Ishikawa (cell line): ENCODE measurements at regions not wholly inside any gene's neighbourhood (a gene's known extent, or its start where the extent isn't known, plus 50 kb on each side); places are given as distances from the start of the nearest gene placed in this dataset.

Experiments
- EP300 ChIP-seq: IDR thresholded peaks from 2 replicates; pipeline ENCODE4 v1.6.1; 2012; ENCODE audit warnings: borderline replicate concordance
- YY1 ChIP-seq: IDR thresholded peaks from 2 replicates; pipeline ENCODE4 v1.6.1; 2012; ENCODE audit warnings: low read depth
- TF ChIP-seq, protein P1 (sequence below): IDR thresholded peaks from 2 replicates; pipeline ENCODE4 v1.6.1; 2012; ENCODE audit warnings: low read depth, mild to moderate bottlenecking

- TF ChIP-seq EP300 (no peak), YY1 (no peak)
- TF ChIP-seq, protein P1, sequence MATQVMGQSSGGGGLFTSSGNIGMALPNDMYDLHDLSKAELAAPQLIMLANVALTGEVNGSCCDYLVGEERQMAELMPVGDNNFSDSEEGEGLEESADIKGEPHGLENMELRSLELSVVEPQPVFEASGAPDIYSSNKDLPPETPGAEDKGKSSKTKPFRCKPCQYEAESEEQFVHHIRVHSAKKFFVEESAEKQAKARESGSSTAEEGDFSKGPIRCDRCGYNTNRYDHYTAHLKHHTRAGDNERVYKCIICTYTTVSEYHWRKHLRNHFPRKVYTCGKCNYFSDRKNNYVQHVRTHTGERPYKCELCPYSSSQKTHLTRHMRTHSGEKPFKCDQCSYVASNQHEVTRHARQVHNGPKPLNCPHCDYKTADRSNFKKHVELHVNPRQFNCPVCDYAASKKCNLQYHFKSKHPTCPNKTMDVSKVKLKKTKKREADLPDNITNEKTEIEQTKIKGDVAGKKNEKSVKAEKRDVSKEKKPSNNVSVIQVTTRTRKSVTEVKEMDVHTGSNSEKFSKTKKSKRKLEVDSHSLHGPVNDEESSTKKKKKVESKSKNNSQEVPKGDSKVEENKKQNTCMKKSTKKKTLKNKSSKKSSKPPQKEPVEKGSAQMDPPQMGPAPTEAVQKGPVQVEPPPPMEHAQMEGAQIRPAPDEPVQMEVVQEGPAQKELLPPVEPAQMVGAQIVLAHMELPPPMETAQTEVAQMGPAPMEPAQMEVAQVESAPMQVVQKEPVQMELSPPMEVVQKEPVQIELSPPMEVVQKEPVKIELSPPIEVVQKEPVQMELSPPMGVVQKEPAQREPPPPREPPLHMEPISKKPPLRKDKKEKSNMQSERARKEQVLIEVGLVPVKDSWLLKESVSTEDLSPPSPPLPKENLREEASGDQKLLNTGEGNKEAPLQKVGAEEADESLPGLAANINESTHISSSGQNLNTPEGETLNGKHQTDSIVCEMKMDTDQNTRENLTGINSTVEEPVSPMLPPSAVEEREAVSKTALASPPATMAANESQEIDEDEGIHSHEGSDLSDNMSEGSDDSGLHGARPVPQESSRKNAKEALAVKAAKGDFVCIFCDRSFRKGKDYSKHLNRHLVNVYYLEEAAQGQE, result no peak
Measured at GRCh38 chr4:178340468-178340867, 898.2 kb upstream of the AGA start.
